ENCODE measurements at regions not wholly inside any gene's neighbourhood (a gene's known extent, or its start where the extent isn't known, plus 50 kb on each side); places are given as distances from the start of the nearest gene placed in this dataset.

DNA sequence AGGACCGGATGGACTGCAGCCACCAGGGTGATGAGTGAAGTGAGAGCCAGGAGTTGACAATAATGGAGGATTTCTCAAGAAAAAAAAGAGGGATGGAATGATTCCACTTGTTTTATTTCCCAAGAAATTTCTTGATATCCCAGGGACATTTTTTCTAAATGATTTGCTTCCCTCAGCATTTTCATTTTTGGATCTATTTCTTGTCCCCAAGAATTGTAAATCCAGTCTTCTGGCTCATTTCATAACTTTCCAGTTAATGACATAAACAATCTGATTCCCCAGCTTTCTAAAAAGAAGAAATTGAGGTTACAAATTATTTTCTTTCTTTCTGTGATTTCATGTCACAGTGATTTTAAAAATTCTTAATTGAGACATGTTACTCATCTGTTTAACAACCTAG is 446.5 kb downstream of the PRR16 start:
- no peak overlapping the region for H3K27ac ChIP-seq
- no peak for TF ChIP-seq POLR2A (IDR thresholded peaks at IDR 0.05)
- TF ChIP-seq EP300 (IDR thresholded peaks at IDR 0.05): no peak
- TF ChIP-seq POLR2AphosphoS5 (IDR thresholded peaks at IDR 0.05): no peak
- TF ChIP-seq, protein P1, sequence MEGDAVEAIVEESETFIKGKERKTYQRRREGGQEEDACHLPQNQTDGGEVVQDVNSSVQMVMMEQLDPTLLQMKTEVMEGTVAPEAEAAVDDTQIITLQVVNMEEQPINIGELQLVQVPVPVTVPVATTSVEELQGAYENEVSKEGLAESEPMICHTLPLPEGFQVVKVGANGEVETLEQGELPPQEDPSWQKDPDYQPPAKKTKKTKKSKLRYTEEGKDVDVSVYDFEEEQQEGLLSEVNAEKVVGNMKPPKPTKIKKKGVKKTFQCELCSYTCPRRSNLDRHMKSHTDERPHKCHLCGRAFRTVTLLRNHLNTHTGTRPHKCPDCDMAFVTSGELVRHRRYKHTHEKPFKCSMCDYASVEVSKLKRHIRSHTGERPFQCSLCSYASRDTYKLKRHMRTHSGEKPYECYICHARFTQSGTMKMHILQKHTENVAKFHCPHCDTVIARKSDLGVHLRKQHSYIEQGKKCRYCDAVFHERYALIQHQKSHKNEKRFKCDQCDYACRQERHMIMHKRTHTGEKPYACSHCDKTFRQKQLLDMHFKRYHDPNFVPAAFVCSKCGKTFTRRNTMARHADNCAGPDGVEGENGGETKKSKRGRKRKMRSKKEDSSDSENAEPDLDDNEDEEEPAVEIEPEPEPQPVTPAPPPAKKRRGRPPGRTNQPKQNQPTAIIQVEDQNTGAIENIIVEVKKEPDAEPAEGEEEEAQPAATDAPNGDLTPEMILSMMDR (IDR thresholded peaks at IDR 0.05): no peak
- no peak overlapping the region for H3K4me3 ChIP-seq
- H3K27me3 ChIP-seq: no peaks in the 10 kb centered on the region
- intact Hi-C loops (cut with DNase I; ENCODE audit: low total_unique reads): no loop called here
- DNase-seq: no peak
- H3K4me1 ChIP-seq: no peaks in the 10 kb centered on the region
- H3K9me3 ChIP-seq: no peaks in the 10 kb centered on the region
- H3K36me3 ChIP-seq: no peaks in the 10 kb centered on the region
- WGBS, 5 donors: 32 to 62% (median 56%) methylated on average over 1 of the region's 1 CpG

DNA sequence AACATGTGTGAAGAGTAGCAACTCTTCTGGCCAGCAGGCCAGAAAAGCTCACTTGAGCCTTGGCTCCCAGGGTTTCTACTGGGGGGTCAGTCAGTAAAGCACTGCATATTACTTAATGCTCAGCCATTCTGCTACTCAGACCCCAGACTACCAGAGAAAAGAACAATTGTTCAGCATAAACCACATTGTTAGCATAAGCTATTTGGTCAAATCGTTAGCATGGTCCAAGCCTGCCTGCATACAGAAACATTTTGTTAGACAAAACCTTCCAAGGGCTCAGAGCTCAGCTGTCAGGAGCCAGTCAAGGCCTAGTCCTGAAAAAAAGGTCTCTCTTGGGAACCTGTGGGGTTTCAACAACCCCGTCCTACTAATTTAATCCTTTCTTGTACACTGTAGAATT is 449.3 kb downstream of the PRR16 start:
- H3K4me3 ChIP-seq: no peak overlapping the region
- H3K36me3 ChIP-seq: no peaks in the 10 kb centered on the region
- intact Hi-C loops (cut with DNase I; ENCODE audit: low total_unique reads): no loop called here
- H3K27me3 ChIP-seq: no peaks in the 10 kb centered on the region
- 52 to 68% (median 63%) methylated on average over 2 of the region's 2 CpGs for WGBS, 5 donors
- no peak for DNase-seq
- TF ChIP-seq, protein P1 (IDR thresholded peaks at IDR 0.05): no peak
- no peak for TF ChIP-seq POLR2A (IDR thresholded peaks at IDR 0.05)
- TF ChIP-seq POLR2AphosphoS5 (IDR thresholded peaks at IDR 0.05): no peak
- TF ChIP-seq EP300 (IDR thresholded peaks at IDR 0.05): no peak
- H3K4me1 ChIP-seq: no peaks in the 10 kb centered on the region
- no peaks in the 10 kb centered on the region for H3K9me3 ChIP-seq
- H3K27ac ChIP-seq: no peak overlapping the region

- Histone ChIP-seq H3K4me1 (no peaks in the 10 kb centered on the region), H3K36me3 (no peaks in the 10 kb centered on the region), H3K27ac (no peak overlapping the region), H3K27me3 (no peaks in the 10 kb centered on the region), H3K9me3 (no peaks in the 10 kb centered on the region), H3K4me3 (no peak overlapping the region)
- intact Hi-C loops (cut with DNase I; ENCODE audit: low total_unique reads): no loop called here
- 28 to 65% (median 50%) methylated on average over 1 of the region's 1 CpG for WGBS, 5 donors
- no peak for DNase-seq
- TF ChIP-seq EP300 (IDR thresholded peaks at IDR 0.05): no peak
- TF ChIP-seq POLR2A (IDR thresholded peaks at IDR 0.05): no peak
- TF ChIP-seq, protein P1 (IDR thresholded peaks at IDR 0.05): no peak
- TF ChIP-seq POLR2AphosphoS5 (IDR thresholded peaks at IDR 0.05): no peak
Measured at GRCh38 chr5:120917214-120917758, 453.2 kb downstream of the PRR16 start.

GRCh38 chr5:120919017-120919416 is 454.9 kb downstream of the PRR16 start:
- no peak overlapping the region for H3K27ac ChIP-seq
- 88 to 100% (median 92%) methylated on average over 2 of the region's 2 CpGs for WGBS, 5 donors
- no peak overlapping the region for H3K4me3 ChIP-seq
- H3K36me3 ChIP-seq: no peaks in the 10 kb centered on the region
- intact Hi-C loops (cut with DNase I; ENCODE audit: low total_unique reads): no loop called here
- H3K9me3 ChIP-seq: no peaks in the 10 kb centered on the region
- no peak for DNase-seq
- TF ChIP-seq POLR2AphosphoS5 (IDR thresholded peaks at IDR 0.05): no peak
- TF ChIP-seq EP300 (IDR thresholded peaks at IDR 0.05): no peak
- TF ChIP-seq POLR2A (IDR thresholded peaks at IDR 0.05): no peak
- TF ChIP-seq, protein P1 (IDR thresholded peaks at IDR 0.05): no peak
- no peaks in the 10 kb centered on the region for H3K4me1 ChIP-seq
- no peaks in the 10 kb centered on the region for H3K27me3 ChIP-seq
